ENCODE measurements at regions not wholly inside any gene's neighbourhood (a gene's known extent, or its start where the extent isn't known, plus 50 kb on each side); places are given as distances from the start of the nearest gene placed in this dataset.

DNA sequence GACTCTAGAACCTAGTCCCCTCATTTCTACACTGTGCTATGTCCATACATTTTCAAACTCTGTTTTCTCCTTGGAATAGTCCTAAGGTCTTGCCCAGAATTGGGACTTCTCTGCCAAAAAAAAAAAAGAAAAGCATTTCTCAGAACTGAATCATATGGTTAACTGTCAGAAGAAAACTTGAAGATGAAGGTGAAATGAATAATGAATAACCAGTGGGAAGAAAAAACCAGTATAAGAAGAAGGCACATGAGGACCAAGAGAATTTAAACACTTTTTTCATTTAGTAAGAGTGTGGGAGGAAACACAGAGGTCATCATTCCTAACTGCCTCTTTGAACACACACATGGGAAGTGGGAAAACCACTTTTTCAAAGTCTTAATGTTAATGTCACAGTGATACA is 197.7 kb downstream of the PRELID2 start:
- Mint-ChIP-seq H3K27ac (ENCODE audit: unreplicated experiment) (no peak overlapping the region), H3K27me3 (ENCODE audit: unreplicated experiment) (no peaks in the 10 kb centered on the region), H3K4me1 (ENCODE audit: low read depth, unreplicated experiment) (peaks cover 14% of the 10 kb centered on the region), H3K4me3 (ENCODE audit: low read depth, unreplicated experiment) (no peak overlapping the region), H3K36me3 (ENCODE audit: insufficient read depth, unreplicated experiment) (no peaks in the 10 kb centered on the region), H3K9me3 (ENCODE audit: low read depth, unreplicated experiment) (no peaks in the 10 kb centered on the region)
- BruUV-seq (replicated peaks): no TSS peak
- TF ChIP-seq, protein P1, sequence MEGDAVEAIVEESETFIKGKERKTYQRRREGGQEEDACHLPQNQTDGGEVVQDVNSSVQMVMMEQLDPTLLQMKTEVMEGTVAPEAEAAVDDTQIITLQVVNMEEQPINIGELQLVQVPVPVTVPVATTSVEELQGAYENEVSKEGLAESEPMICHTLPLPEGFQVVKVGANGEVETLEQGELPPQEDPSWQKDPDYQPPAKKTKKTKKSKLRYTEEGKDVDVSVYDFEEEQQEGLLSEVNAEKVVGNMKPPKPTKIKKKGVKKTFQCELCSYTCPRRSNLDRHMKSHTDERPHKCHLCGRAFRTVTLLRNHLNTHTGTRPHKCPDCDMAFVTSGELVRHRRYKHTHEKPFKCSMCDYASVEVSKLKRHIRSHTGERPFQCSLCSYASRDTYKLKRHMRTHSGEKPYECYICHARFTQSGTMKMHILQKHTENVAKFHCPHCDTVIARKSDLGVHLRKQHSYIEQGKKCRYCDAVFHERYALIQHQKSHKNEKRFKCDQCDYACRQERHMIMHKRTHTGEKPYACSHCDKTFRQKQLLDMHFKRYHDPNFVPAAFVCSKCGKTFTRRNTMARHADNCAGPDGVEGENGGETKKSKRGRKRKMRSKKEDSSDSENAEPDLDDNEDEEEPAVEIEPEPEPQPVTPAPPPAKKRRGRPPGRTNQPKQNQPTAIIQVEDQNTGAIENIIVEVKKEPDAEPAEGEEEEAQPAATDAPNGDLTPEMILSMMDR (IDR thresholded peaks at IDR 0.05; ENCODE audit: unreplicated experiment): no peak
- CTCF ChIA-PET: no interaction called here
- no peak for DNase-seq
- intact Hi-C loops (cut with micrococcal nuclease; ENCODE audit: unreplicated experiment): no loop called here

DNA sequence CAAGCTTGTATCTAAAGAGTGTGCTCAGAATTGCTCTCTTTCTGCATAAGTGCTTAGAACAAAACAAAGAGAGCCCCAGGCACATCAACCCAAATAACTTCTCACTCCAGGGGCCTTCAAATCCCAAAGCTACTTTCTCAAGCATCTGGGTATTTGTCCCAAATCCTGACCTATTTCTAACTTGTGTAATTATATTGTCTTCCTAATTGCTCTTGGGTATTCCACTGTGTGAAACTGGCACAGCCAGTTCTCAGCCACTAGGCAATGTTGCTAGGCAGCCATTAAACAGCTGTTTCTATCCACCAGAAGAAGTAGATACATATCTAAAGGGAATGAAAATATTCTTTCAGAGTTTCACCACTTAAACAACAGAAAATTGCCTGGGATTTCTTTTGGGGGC is 198.8 kb downstream of the PRELID2 start:
- DNase-seq: no peak
- H3K4me3 Mint-ChIP-seq (ENCODE audit: low read depth, unreplicated experiment): no peak overlapping the region
- no TSS peak for BruUV-seq (replicated peaks)
- H3K36me3 Mint-ChIP-seq (ENCODE audit: insufficient read depth, unreplicated experiment): no peaks in the 10 kb centered on the region
- H3K27ac Mint-ChIP-seq (ENCODE audit: unreplicated experiment): no peak overlapping the region
- peaks cover 14% of the 10 kb centered on the region for H3K4me1 Mint-ChIP-seq (ENCODE audit: low read depth, unreplicated experiment)
- intact Hi-C loops (cut with micrococcal nuclease; ENCODE audit: unreplicated experiment): no loop called here
- no peaks in the 10 kb centered on the region for H3K9me3 Mint-ChIP-seq (ENCODE audit: low read depth, unreplicated experiment)
- H3K27me3 Mint-ChIP-seq (ENCODE audit: unreplicated experiment): no peaks in the 10 kb centered on the region
- CTCF ChIA-PET: no interaction called here
- TF ChIP-seq, protein P1 (IDR thresholded peaks at IDR 0.05; ENCODE audit: unreplicated experiment): no peak

DNA sequence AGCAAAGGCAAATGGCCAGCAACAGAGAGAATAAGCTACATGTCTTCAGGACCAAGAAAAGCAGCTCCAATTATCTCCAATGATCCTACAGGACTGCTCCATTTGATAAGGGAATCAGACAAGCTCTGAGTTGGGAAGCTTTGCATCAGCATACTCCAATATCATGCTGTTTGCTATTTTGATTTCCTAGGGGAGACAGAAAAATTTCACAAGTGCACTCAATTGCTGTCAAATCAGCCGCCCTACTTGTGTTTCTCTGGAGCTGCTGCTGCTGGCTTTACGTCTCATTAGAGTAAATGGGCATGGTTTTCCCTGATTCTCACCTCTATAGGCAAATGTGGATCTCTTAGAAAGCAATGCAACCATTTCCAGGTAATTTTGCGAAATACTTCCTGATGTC is 201.7 kb downstream of the PRELID2 start:
- TF ChIP-seq, protein P1 (IDR thresholded peaks at IDR 0.05; ENCODE audit: unreplicated experiment): no peak
- CTCF ChIA-PET: no interaction called here
- DNase-seq: no peak
- Mint-ChIP-seq H3K4me1 (ENCODE audit: low read depth, unreplicated experiment) (peaks cover 14% of the 10 kb centered on the region), H3K36me3 (ENCODE audit: insufficient read depth, unreplicated experiment) (no peaks in the 10 kb centered on the region), H3K27ac (ENCODE audit: unreplicated experiment) (no peak overlapping the region), H3K4me3 (ENCODE audit: low read depth, unreplicated experiment) (no peak overlapping the region), H3K9me3 (ENCODE audit: low read depth, unreplicated experiment) (no peaks in the 10 kb centered on the region), H3K27me3 (ENCODE audit: unreplicated experiment) (no peaks in the 10 kb centered on the region)
- no TSS peak for BruUV-seq (replicated peaks)
- intact Hi-C loops (cut with micrococcal nuclease; ENCODE audit: unreplicated experiment): no loop called here

DNA sequence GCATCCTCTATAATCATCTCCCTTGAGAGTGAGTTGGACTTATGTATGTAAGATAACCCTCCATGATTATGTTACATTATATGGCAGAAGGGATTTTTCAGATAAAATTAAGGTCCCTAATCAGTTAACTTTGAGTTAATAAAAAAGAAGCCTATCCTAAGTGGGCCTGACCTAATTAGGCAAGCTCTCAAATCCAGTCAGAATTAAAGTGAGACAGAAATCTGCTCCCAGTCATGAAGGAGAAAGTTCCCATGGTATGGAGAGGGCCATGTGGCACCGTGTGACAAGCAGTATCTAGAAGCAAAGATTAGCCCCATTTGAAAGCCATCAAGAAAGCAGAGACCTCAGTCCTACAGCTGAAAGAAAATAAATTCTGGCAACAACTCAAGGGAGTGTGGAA is 202.4 kb downstream of the PRELID2 start:
- Mint-ChIP-seq H3K9me3 (ENCODE audit: low read depth, unreplicated experiment) (no peaks in the 10 kb centered on the region), H3K4me1 (ENCODE audit: low read depth, unreplicated experiment) (peaks cover 14% of the 10 kb centered on the region), H3K27ac (ENCODE audit: unreplicated experiment) (no peak overlapping the region), H3K36me3 (ENCODE audit: insufficient read depth, unreplicated experiment) (no peaks in the 10 kb centered on the region), H3K4me3 (ENCODE audit: low read depth, unreplicated experiment) (no peak overlapping the region), H3K27me3 (ENCODE audit: unreplicated experiment) (no peaks in the 10 kb centered on the region)
- no TSS peak for BruUV-seq (replicated peaks)
- CTCF ChIA-PET: interaction anchor here (0.5 kb wide), 1 partner anchor 1743 kb away, joined by 3 read pairs; no protein-coding TSS in a partner anchor
- intact Hi-C loops (cut with micrococcal nuclease; ENCODE audit: unreplicated experiment): no loop called here
- TF ChIP-seq, protein P1 (IDR thresholded peaks at IDR 0.05; ENCODE audit: unreplicated experiment): no peak
- no peak for DNase-seq
